TTC549 (cell line): ENCODE measurements at regions not wholly inside any gene's neighbourhood (a gene's known extent, or its start where the extent isn't known, plus 50 kb on each side); places are given as distances from the start of the nearest gene placed in this dataset.
"Not testable (repeated sequence)": the region's sequence is repeated elsewhere in the genome, so short reads cannot be mapped to it uniquely, and the experiment has no call there.

ENCODE experiments used
- FAIRE-seq: peaks from 2 replicates; lab custom pipeline; 2012; peaks lifted over from hg19 to GRCh38; lab: Jason Lieb, UNC

DNA sequence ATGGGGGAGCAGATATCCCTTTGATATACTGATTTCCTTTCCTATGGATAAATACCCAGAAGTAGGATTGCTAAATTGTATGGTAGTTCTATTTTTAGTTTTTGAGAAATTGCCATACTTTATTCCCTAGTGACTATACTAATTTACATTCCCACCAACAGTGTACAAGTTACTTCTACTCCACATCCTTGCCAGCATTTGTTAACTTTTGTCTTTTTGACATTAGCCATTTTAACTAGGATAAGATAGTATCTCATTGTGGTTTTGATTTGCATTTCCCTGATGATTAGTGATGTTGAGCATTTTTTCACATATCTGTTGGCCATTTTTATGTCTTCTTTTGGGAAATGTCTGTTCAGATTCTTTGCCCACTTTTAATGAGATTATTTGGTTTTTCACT lies 620.6 kb upstream of the CAMK1G start:
- FAIRE-seq, result no peak

DNA sequence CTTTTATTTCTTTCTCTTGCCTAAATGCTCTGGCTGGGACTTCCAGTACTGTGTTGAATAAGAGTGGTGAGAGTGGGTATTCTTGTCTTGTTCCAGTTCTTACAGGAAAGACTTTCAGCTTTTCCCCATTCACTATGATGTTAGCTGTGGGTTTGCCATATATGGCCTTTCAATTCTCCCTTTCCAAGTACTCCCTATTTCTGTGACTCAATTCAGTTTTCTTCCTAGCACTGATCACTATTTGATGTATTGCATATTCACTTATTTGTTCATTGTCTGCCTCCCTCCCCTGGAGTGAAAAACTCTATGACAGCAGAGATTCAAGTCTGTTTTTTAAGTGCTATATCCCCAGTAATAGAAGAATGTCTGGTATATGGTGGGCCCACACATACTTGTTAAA lies 618.2 kb upstream of the CAMK1G start:
- FAIRE-seq, result no peak

DNA sequence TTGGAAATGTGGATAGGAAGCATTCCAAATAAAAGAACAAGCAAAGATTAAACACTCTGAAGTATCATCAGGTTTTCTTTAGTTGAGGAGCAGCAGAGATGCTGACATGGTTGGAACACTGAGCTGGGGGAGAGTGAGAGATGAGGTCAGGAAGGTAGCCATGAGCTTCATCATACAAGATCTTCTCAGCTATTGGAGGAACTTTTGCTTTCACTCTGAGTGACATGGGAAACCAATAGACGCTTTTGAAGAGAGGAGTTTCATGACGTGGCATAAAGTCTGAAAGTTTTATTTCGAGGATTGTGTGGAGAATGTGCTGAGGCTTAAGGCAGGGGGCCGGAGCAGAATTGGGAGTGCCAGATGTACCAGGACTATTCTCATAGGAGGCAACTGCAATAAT lies 616.2 kb upstream of the CAMK1G start:
- no peak for FAIRE-seq

- no peak for FAIRE-seq
These were observed 608.8 kb upstream of the CAMK1G start for GRCh38 chr1:208974717-208975116.

GRCh38 chr1:208975456-208975855 lies 608.1 kb upstream of the CAMK1G start:
- FAIRE-seq, result no peak

- FAIRE-seq, result no peak
These were observed 606.5 kb upstream of the CAMK1G start for GRCh38 chr1:208977012-208977411.

DNA sequence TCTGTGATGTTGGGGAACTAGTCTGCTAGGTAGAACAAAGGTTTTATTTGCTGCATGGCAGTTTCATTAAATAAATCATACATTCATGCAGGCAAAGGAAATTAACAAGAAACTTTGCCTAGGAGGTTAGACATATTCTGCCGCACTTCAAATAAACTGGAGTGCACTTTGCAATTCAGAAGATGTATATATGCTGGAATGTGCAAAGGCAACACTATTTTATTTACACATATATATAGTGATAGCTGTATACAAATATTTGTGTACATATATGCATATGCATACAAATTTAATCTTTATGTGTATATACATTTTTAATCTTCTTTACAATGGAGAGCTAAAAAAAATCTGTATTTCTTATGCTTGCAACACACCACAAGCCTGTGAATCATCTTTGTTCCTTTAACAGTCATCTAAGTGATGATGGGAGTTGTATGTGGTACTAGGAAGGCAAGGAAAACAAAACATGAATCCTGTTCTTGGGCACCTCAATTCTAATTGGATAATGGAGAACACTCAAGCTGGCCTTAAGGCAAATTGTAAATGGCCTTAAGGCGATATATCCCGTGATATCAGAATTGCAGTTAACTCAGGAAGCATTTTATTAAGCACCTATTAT lies 605.8 kb upstream of the CAMK1G start:
- no peak for FAIRE-seq

GRCh38 chr1:208979776-208980175 lies 603.7 kb upstream of the CAMK1G start:
- FAIRE-seq, result no peak

GRCh38 chr1:208980605-208981004 lies 602.9 kb upstream of the CAMK1G start:
- no peak for FAIRE-seq

DNA sequence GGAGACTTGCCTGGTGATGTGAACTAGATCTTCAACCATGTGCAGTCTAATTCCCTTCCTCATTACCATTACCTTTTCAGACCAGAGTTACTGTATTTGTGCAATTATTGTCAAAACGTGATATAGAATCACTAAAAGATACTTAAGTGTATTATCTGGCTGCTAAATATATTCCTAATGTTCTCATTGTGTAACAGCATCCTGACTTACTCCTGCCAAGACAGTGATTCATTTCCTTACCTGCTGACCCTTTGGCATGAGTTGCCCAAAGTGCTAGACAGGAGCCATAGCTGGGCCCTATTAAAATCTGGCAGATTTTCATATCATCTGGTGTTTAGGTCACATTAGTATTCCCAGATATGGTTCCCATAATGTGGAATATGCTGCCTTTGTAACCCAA lies 598.3 kb upstream of the CAMK1G start:
- FAIRE-seq, result no peak

GRCh38 chr1:208988811-208989222 lies 594.7 kb upstream of the CAMK1G start:
- FAIRE-seq, result no peak

DNA sequence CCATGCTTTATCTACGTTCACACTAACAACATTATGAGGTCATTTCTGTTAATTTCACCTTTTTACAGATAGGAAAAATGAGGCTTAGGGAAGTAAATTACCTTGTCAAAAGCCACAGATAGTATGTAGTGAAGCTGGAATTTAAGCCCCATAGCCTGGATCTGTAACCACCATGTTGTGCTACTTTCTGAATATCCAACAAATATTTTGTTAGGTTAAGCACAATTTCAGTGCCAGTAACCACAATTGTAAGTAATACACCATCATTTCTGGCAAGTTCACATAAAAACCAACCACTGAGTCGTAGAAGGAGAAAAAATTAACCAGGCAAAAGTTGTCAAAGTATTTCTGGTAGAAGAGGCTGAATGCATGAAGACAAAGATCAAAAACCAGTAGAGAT lies 593.1 kb upstream of the CAMK1G start:
- FAIRE-seq, result no peak

- FAIRE-seq, result not testable (repeated sequence)
These were observed 586.5 kb upstream of the CAMK1G start for GRCh38 chr1:208997053-208997452.

GRCh38 chr1:208997726-208998312 lies 585.7 kb upstream of the CAMK1G start:
- no peak for FAIRE-seq

DNA sequence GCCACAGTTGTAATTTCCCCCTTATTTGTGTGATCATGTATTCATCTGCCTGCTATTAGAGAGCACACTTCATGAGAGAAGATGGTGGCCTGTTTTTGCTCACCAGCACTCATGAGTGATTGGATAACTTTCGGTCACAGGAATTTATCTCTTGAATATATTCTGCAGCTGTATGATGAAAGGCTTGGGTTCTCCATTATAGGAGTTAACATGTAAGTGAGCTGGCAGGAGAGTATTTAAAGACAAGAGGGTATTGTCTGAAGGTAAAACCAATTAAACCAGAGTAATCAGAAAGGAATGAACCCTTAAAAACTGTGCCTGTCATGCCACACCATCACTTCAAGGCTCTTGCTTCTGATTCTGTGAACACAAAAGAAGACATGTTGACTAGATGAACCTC lies 574.9 kb upstream of the CAMK1G start:
- no peak for FAIRE-seq

DNA sequence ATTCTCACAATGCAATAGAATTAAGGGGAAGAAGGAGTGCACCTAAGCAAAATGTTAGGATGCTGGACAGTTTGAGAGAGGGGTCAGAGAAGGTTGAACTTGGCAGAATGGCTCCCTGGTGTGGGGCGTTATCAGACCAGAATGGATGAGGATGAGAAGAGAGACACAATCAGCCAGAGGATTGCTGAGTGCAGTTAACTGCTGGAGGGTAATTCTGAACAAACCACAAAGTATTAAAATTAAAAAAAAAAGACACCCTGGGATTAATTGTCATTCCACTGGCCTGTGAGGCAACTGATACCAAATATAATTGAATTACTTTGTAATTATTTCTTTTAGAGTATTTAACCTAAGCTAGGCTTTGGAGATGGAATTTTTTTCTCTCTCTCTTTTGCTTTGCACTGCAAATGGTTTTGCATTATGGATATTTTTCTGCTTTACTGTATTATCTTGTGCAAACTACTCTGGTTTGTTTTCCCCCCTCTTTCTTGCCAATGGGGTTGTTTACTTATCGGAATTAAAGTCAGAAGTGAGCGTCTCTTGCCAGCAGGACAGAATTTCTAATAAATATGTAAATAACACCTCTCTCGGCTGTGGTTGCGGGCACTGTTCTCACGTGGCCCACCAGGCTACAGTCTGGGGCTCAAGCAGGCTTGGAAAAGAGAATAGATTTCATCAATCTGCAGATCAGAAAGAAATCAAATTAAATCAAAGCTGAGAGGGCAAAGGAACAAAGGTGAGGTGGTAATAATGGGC lies 572.9 kb upstream of the CAMK1G start:
- FAIRE-seq, result no peak

- no peak for FAIRE-seq
These were observed 570.9 kb upstream of the CAMK1G start for GRCh38 chr1:209012443-209013196.

DNA sequence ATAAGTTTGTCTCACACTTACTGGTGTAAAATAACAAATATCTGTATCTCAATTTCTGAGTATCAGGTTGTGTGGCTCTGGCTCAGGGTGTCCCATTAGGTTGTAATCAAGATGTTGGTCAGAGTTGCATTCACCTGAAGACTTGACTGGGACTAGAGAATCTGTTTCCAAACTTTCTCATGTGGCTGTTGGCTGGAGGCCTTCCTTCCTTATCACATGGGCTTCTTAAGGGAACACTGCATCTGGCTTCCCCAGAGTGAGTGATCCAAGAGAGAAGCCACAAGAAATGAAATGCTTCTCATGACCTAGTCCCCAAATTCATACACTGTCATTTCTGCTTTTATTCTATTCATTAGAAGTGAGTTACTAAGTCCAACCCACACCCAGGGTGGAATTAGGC lies 568.4 kb upstream of the CAMK1G start:
- no peak for FAIRE-seq

DNA sequence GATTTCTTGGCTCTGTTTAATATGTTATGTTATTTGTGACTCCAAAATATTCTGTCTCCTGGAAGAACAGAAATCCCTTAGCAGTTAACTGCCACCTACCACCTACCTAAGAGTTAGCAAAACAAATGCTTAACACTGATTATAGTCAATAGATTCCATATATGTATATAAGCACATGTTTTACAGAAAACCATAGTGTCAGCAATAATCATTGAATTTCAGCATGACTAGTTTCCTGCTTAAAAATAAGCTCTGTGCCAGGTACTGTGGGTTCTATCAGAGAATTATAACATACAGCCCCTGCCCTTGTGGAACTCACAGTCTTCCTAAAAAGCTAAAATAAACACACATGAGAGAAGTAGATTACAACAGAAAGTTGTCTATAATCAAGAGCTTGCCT lies 561.9 kb upstream of the CAMK1G start:
- no peak for FAIRE-seq

DNA sequence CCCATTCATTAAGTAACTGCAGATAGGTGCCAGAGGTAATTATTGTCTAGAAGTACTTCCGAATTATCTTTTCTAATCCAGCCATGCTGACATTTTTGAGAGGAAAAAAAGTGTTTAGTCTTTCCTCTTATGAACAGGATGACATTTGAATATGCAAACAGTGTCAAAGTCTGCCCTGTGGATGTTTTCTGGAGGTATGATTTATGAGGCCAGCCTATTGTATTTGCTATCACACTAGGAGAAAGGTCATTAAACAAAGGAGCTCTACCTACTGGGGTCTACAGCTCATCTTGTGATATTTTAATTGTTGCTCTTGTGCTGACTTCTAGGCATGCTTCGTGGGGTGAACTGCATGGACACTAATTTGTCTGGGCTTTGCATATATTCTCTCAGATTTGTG lies 559.7 kb upstream of the CAMK1G start:
- FAIRE-seq, result no peak

DNA sequence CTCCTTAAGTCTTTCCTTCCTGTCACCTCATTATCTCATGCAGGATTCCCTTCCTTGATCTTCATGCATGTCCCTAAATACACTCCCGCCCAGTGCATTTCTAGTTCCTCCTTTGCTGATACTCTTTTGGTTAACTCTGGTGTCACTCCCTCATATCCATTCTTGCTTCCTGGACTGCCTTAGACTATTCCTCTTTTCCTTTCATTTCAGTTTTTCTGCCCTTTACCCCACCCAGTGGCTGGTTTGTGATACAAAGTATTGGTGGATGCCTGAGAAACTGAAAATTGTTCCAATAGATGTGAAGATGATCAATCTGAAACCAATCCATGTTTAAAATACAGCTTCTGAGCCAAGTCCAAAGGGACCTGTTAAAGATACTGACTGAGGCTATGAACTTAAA lies 553.8 kb upstream of the CAMK1G start:
- FAIRE-seq, result no peak

DNA sequence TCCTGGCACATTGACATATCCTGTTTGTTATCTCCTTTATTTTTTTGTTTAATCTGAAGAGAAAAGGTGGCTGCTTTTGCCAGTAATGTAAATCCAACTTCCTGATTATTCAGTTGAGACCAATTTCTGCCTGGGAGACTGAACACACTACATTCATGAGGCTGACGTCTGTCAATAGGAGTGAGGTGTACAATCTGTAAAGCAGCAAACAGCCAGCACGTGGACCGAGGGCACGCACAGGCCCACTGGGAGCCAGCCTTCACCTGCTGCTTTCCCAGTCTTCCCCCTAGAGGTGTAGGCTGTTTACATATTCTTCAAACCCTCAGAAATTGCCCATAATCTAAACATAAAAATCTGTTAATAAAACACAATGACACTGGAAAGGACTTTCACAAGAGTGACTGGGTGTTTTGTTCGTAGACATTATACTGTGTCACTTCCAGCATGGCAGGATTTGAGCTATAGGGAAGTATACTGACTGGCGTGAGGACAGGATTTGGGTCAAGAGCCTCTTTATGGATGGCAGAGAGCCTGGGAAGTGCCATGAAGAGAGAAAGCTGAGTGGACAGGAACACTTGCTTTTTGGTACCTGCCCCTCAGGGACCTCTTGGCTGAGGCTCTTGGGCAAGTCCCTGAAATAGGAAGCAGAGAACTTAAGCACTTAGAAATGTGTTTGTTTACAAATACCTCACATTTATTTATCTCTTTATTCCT lies 552.9 kb upstream of the CAMK1G start:
- no peak for FAIRE-seq
